GM18502 (cell line): ENCODE measurements at regions not wholly inside any gene's neighbourhood (a gene's known extent, or its start where the extent isn't known, plus 50 kb on each side); places are given as distances from the start of the nearest gene placed in this dataset.

Experiments used
- ATAC-seq: cut with Tn5 transposase; IDR thresholded peaks from one replicate; pipeline ENCODE4 v1.9.1; 2021; ENCODE audit warnings: mild to moderate bottlenecking; ENCODE audit not compliant: unreplicated experiment, poor library complexity

- ATAC-seq: no peak
These were observed 265.4 kb downstream of the HRH4 start for GRCh38 chr18:24725644-24726415.

GRCh38 chr18:24726727-24727492, 266.5 kb downstream of the HRH4 start:
- no peak for ATAC-seq

GRCh38 chr18:24727685-24728084, 267.2 kb downstream of the HRH4 start:
- ATAC-seq: no peak

- ATAC-seq: no peak
These were observed 270.7 kb downstream of the HRH4 start for GRCh38 chr18:24731158-24731557.

GRCh38 chr18:24731981-24732380, 271.5 kb downstream of the HRH4 start:
- no peak for ATAC-seq

GRCh38 chr18:24734058-24734457, 273.6 kb downstream of the HRH4 start:
- no peak for ATAC-seq

- no peak for ATAC-seq
These were observed 275.3 kb downstream of the HRH4 start for GRCh38 chr18:24735624-24736231.

- ATAC-seq: no peak
These were observed 276.4 kb downstream of the HRH4 start for GRCh38 chr18:24736662-24737330.

- no peak for ATAC-seq
These were observed 280.4 kb downstream of the HRH4 start for GRCh38 chr18:24740829-24741228.

- no peak for ATAC-seq
These were observed 280.9 kb downstream of the HRH4 start for GRCh38 chr18:24741321-24741720.

GRCh38 chr18:24741965-24742724, 281.7 kb downstream of the HRH4 start:
- no peak for ATAC-seq

- ATAC-seq: no peak
These were observed 294.3 kb downstream of the HRH4 start for GRCh38 chr18:24754583-24755253.

GRCh38 chr18:24756385-24756784, 295.9 kb downstream of the HRH4 start:
- no peak for ATAC-seq

- no peak for ATAC-seq
These were observed 296.7 kb downstream of the HRH4 start for GRCh38 chr18:24757134-24757533.

GRCh38 chr18:24761765-24762164, 301.3 kb downstream of the HRH4 start:
- no peak for ATAC-seq

GRCh38 chr18:24762511-24762910, 302.1 kb downstream of the HRH4 start:
- ATAC-seq: no peak

- ATAC-seq: no peak
These were observed 303.5 kb downstream of the HRH4 start for GRCh38 chr18:24763765-24764513.

- no peak for ATAC-seq
These were observed 304.3 kb downstream of the HRH4 start for GRCh38 chr18:24764766-24765165.

GRCh38 chr18:24766376-24766775, 305.9 kb downstream of the HRH4 start:
- ATAC-seq: no peak
